HEK293 (cell line): ENCODE measurements at regions not wholly inside any gene's neighbourhood (a gene's known extent, or its start where the extent isn't known, plus 50 kb on each side); places are given as distances from the start of the nearest gene placed in this dataset.
"Not testable (repeated sequence)": the region's sequence is repeated elsewhere in the genome, so short reads cannot be mapped to it uniquely, and the experiment has no call there.

Experiments
- CTCF ChIA-PET: fragments of 350-600 bp; formaldehyde crosslinking; extraction: SDS; loops from one replicate; lab custom pipeline; 2021; ENCODE audit warnings: antibody characterized with exemption; lab: Yijun Ruan, JAX
- POLR2A ChIA-PET: fragments of 300-600 bp; formaldehyde crosslinking; extraction: SDS; loops from one replicate; lab custom pipeline; 2020; ENCODE audit warnings: antibody characterized with exemption, inconsistent platforms; lab: Yijun Ruan, JAX
- H3K27ac ChIP-seq: fragments of 200-500 bp; sonication (Bioruptor generic); 2 replicates; pipeline ENCODE4 v1.5.1; 2014; ENCODE audit warnings: low read depth, low read length, control low read depth, inconsistent platforms; ENCODE audit errors: extremely low read depth
- H3K36me3 ChIP-seq, 2 experiments: fragments of 200-500 bp in 1 of 2; sonication (Bioruptor generic) in 1 of 2; 1 replicate in 1 of 2; 2 replicates in 1 of 2; pipeline ENCODE4 v1.5.1; 2014 to 2017; ENCODE audit warnings: inconsistent platforms in 2 of 2, low read length in 2 of 2; ENCODE audit not compliant: control insufficient read depth in 2 of 2, insufficient read depth in 1 of 2
- H3K4me1 ChIP-seq: fragments of 200-500 bp; sonication (Bioruptor generic); 2 replicates; pipeline ENCODE4 v1.5.1; 2014; ENCODE audit warnings: mild to moderate bottlenecking, low read length, inconsistent platforms; ENCODE audit not compliant: control insufficient read depth, insufficient read depth
- H3K4me3 ChIP-seq: 2 replicates; pipeline ENCODE4 v1.5.1; 2011; ENCODE audit warnings: low read depth, mild to moderate bottlenecking, control low read depth, low read length, moderate library complexity
- H3K9me3 ChIP-seq: fragments of 200-500 bp; sonication (Bioruptor generic); 2 replicates; pipeline ENCODE4 v1.5.1; 2014; ENCODE audit warnings: low read depth, low read length, inconsistent platforms; ENCODE audit not compliant: control insufficient read depth, insufficient read depth
- EGR2 ChIP-seq: fragments of 450-650 bp; formaldehyde crosslinking; IDR thresholded peaks from 2 replicates; pipeline ENCODE4 v1.5.1; 2016; ENCODE audit warnings: low read depth, missing biosample characterization, missing genetic modification characterization
- ZBTB26 ChIP-seq: fragments of 450-650 bp; formaldehyde crosslinking; optimal IDR thresholded peaks from 2 replicates; pipeline ENCODE3; 2016; ENCODE audit warnings: missing biosample characterization, mild to moderate bottlenecking, missing genetic modification characterization
- ZBTB44 ChIP-seq: fragments of 450-650 bp; IDR thresholded peaks from 2 replicates; pipeline ENCODE4 v1.5.1; 2018; ENCODE audit warnings: missing biosample characterization, mild to moderate bottlenecking, missing genetic modification characterization
- ZNF350 ChIP-seq: fragments of 450-650 bp; formaldehyde crosslinking; IDR thresholded peaks from 2 replicates; pipeline ENCODE4 v1.5.0; 2017; ENCODE audit warnings: missing biosample characterization, mild to moderate bottlenecking, missing genetic modification characterization
- ZNF366 ChIP-seq: fragments of 450-650 bp; formaldehyde crosslinking; conservative IDR thresholded peaks from 2 replicates; pipeline ENCODE4 v1.5.1; 2016; ENCODE audit warnings: missing biosample characterization, missing genetic modification characterization
- ZNF398 ChIP-seq: fragments of 450-650 bp; formaldehyde crosslinking; IDR thresholded peaks from 2 replicates; pipeline ENCODE4 v1.5.1; 2017; ENCODE audit warnings: missing biosample characterization, missing genetic modification characterization
- ZNF404 ChIP-seq: fragments of 450-650 bp; formaldehyde crosslinking; IDR thresholded peaks from 2 replicates; pipeline ENCODE4 v1.5.1; 2017; ENCODE audit warnings: missing biosample characterization, missing genetic modification characterization
- ZNF501 ChIP-seq: fragments of 450-650 bp; formaldehyde crosslinking; IDR thresholded peaks from 2 replicates; pipeline ENCODE4 v1.5.1; 2016; ENCODE audit warnings: missing biosample characterization, missing genetic modification characterization
- ZNF514 ChIP-seq: fragments of 450-650 bp; formaldehyde crosslinking; IDR thresholded peaks from 2 replicates; pipeline ENCODE4 v1.5.1; 2016; ENCODE audit warnings: missing biosample characterization, missing genetic modification characterization
- ZNF544 ChIP-seq: fragments of 450-650 bp; formaldehyde crosslinking; IDR thresholded peaks from 2 replicates; pipeline ENCODE4 v1.5.0; 2017; ENCODE audit warnings: missing biosample characterization, missing genetic modification characterization
- ZNF571 ChIP-seq: fragments of 450-650 bp; formaldehyde crosslinking; IDR thresholded peaks from 2 replicates; pipeline ENCODE4 v1.5.0; 2017; ENCODE audit warnings: missing biosample characterization, missing genetic modification characterization
- ZNF645 ChIP-seq: fragments of 450-650 bp; formaldehyde crosslinking; IDR thresholded peaks from 2 replicates; pipeline ENCODE4; 2016; ENCODE audit warnings: missing biosample characterization, missing genetic modification characterization
- ZNF660 ChIP-seq: fragments of 450-650 bp; IDR thresholded peaks from 2 replicates; pipeline ENCODE4 v1.5.1; 2018; ENCODE audit warnings: missing biosample characterization, mild to moderate bottlenecking, missing genetic modification characterization
- ZNF747 ChIP-seq: fragments of 450-650 bp; formaldehyde crosslinking; IDR thresholded peaks from 2 replicates; pipeline ENCODE4 v1.5.1; 2016; ENCODE audit warnings: missing biosample characterization, missing genetic modification characterization

- H3K27ac ChIP-seq = no peak overlapping the region
- no peak overlapping the region for H3K4me3 ChIP-seq
- ChIA-PET CTCF (no interaction called here), POLR2A (no interaction called here)
- H3K4me1 ChIP-seq = no peaks in the 10 kb centered on the region; the same call in 1 of the 2 replicates
- TF ChIP-seq ZNF514 (tag by site-specific recombination) = no peak
- TF ChIP-seq ZNF350 (tag by site-specific recombination) = no peak
- TF ChIP-seq EGR2 (tag by site-specific recombination) = peak; percentile 6; the same call in 1 of the 2 replicates
- TF ChIP-seq ZNF366 (tag by site-specific recombination) = no peak
- no peaks in the 10 kb centered on the region for H3K36me3 ChIP-seq
- no peaks in the 10 kb centered on the region for H3K9me3 ChIP-seq
Observed at GRCh38 chr16:47865337-47865855, 290.4 kb downstream of the ABCC12 start.

- H3K4me1 ChIP-seq, POLR2A ChIA-PET, CTCF ChIA-PET, H3K27ac ChIP-seq, H3K4me3 ChIP-seq, H3K36me3 ChIP-seq, H3K9me3 ChIP-seq: not testable (repeated sequence)
Observed at GRCh38 chr16:47864262-47864661, 291.5 kb downstream of the ABCC12 start.

- no peak for TF ChIP-seq ZNF571 (tag by site-specific recombination)
- no peak for TF ChIP-seq ZNF398 (tag by site-specific recombination)
- no peak for TF ChIP-seq ZBTB44 (tag by site-specific recombination)
- no peak for TF ChIP-seq ZBTB26 (tag by site-specific recombination)
- no peak for TF ChIP-seq ZNF660
- TF ChIP-seq ZNF544 (tag by site-specific recombination) = no peak
- TF ChIP-seq ZNF645 = no peak
- no peak for TF ChIP-seq ZNF404 (tag by site-specific recombination)
- no peak for TF ChIP-seq ZNF501 (tag by site-specific recombination)
- TF ChIP-seq ZNF747 (tag by site-specific recombination) = no peak
- TF ChIP-seq, all 188 proteins: peak for 0
- no peak overlapping the region for H3K4me3 ChIP-seq
- ChIA-PET POLR2A (no interaction called here), CTCF (no interaction called here)
- no peaks in the 10 kb centered on the region for H3K36me3 ChIP-seq
- no peak overlapping the region for H3K27ac ChIP-seq
- H3K4me1 ChIP-seq = no peaks in the 10 kb centered on the region; the same call in 1 of the 2 replicates
- no peaks in the 10 kb centered on the region for H3K9me3 ChIP-seq
Observed at GRCh38 chr16:47861999-47862398, 293.8 kb downstream of the ABCC12 start.
